A549 (cell line): ENCODE measurements at regions not wholly inside any gene's neighbourhood (a gene's known extent, or its start where the extent isn't known, plus 50 kb on each side); places are given as distances from the start of the nearest gene placed in this dataset.

Experiments used
- ATAC-seq, 2 experiments: fragments of 200-7000 bp in 1 of 2; fragments of >200 bp in 1 of 2; cut with Nextera tagmentation in 1 of 2; cut with Tn5 transposase in 1 of 2; 3 replicates each; pipeline versions ENCODE4 v1.8.0 to v1.9.1; 2018 to 2020; ENCODE audit warnings: mild to moderate bottlenecking in 1 of 2, moderate library complexity in 1 of 2
- CTCF ChIA-PET: fragments of 300-600 bp; sonication (Branson Sonifier 250); formaldehyde crosslinking; extraction: SDS; loops from one replicate; lab custom pipeline; 2021; ENCODE audit warnings: antibody characterized with exemption, inconsistent platforms; lab: Yijun Ruan, JAX
- POLR2A ChIA-PET: fragments of 350-600 bp; formaldehyde crosslinking; extraction: SDS; loops from one replicate; lab custom pipeline; 2021; ENCODE audit warnings: antibody characterized with exemption, inconsistent platforms; lab: Yijun Ruan, JAX
- DNase-seq, 2 experiments: peaks; one replicate each; pipeline versions ENCODE4 v3.0.0 to v3.0.0-alpha.2; 2011 to 2016; ENCODE audit warnings: low read depth in 1 of 2, low spot score in 1 of 2
- FAIRE-seq: peaks from 2 replicates; lab custom pipeline; 2011; peaks lifted over from hg19 to GRCh38; lab: Jason Lieb, UNC
- H3K27ac ChIP-seq, 2 experiments: fragments of >200 bp; sonication (Bioruptor Twin); formaldehyde crosslinking; 3 replicates each; pipeline ENCODE4 v1.5.1; 2016 to 2017
- H3K4me1 ChIP-seq: fragments of >200 bp; sonication (Bioruptor Twin); formaldehyde crosslinking; 3 replicates; pipeline ENCODE4 v1.6.1; 2016
- H3K4me2 ChIP-seq: fragments of >200 bp; sonication (Bioruptor Twin); formaldehyde crosslinking; 3 replicates; pipeline ENCODE4 v1.6.1; 2016
- H3K4me3 ChIP-seq: fragments of >200 bp; sonication (Bioruptor Twin); formaldehyde crosslinking; 3 replicates; pipeline ENCODE4 v1.5.1; 2016
- H3K9me3 ChIP-seq: fragments of >200 bp; sonication (Bioruptor Twin); formaldehyde crosslinking; 3 replicates; pipeline ENCODE4 v1.6.1; 2016
- BHLHE40 ChIP-seq: IDR thresholded peaks from 2 replicates; pipeline ENCODE4 v1.6.1; 2012; ENCODE audit warnings: low read depth, low read length, inconsistent platforms
- CHD2 ChIP-seq: fragments of 150-350 bp; IDR thresholded peaks from 2 replicates; pipeline ENCODE4 v1.6.1; 2014; ENCODE audit warnings: low read length; ENCODE audit not compliant: partially characterized antibody
- CHD4 ChIP-seq: fragments of 200-600 bp; sonication (generic); IDR thresholded peaks from 2 replicates; pipeline ENCODE4 v1.6.1; 2016; ENCODE audit warnings: antibody characterized with exemption, mild to moderate bottlenecking, borderline replicate concordance
- CTCF ChIP-seq: fragments of >200 bp; sonication (Bioruptor Twin); formaldehyde crosslinking; IDR thresholded peaks from 3 replicates; pipeline ENCODE4 v1.5.1; 2016
- EP300 ChIP-seq, 2 experiments: fragments of >200 bp; sonication (Bioruptor Twin); formaldehyde crosslinking; IDR thresholded peaks; 2 replicates in 1 of 2; 3 replicates in 1 of 2; pipeline ENCODE4 v1.6.1; 2016 to 2017
- FOXS1 ChIP-seq: fragments of 250-450 bp; sonication (Bioruptor Pico); IDR thresholded peaks from 2 replicates; pipeline ENCODE4 v1.5.0; 2020; ENCODE audit warnings: mild to moderate bottlenecking, moderate library complexity
- GATA3 ChIP-seq: IDR thresholded peaks from 2 replicates; pipeline ENCODE4 v1.6.1; 2012; ENCODE audit warnings: borderline replicate concordance
- HES2 ChIP-seq: fragments of >200 bp; sonication (Bioruptor Twin); formaldehyde crosslinking; IDR thresholded peaks from 2 replicates; pipeline ENCODE4 v1.6.1; 2016
- HEYL ChIP-seq: fragments of 250-450 bp; sonication (Bioruptor Pico); IDR thresholded peaks from 2 replicates; pipeline ENCODE4 v1.8.0; 2021; ENCODE audit warnings: mild to moderate bottlenecking, moderate library complexity
- KDM1A ChIP-seq: fragments of 200-600 bp; sonication (generic); IDR thresholded peaks from 2 replicates; pipeline ENCODE4 v1.6.1; 2016; ENCODE audit warnings: low read depth, mild to moderate bottlenecking
- NR3C1 ChIP-seq: fragments of >200 bp; sonication (Bioruptor Twin); formaldehyde crosslinking; IDR thresholded peaks from 3 replicates; pipeline ENCODE4 v1.6.1; 2017
- PBX3 ChIP-seq: IDR thresholded peaks from 2 replicates; pipeline ENCODE4 v1.6.1; 2012
- TP53 ChIP-seq: fragments of 250-450 bp; sonication (Bioruptor Pico); IDR thresholded peaks from 2 replicates; pipeline ENCODE4 v1.5.0; 2021; ENCODE audit warnings: mild to moderate bottlenecking, moderate library complexity
- WGBS: methylation state at CpG from one replicate; pipeline ENCODE4 v1.1.6; 2017; ENCODE audit errors: missing lambda C conversion rate; 5-methylcytosine and 5-hydroxymethylcytosine counted together
- TF ChIP-seq, protein P1 (sequence below): fragments of 200-600 bp; sonication (generic); IDR thresholded peaks from 2 replicates; pipeline ENCODE4 v1.6.1; 2016; ENCODE audit warnings: antibody characterized with exemption, mild to moderate bottlenecking, moderate library complexity
- TF ChIP-seq, protein P2 (sequence below): fragments of 250-450 bp; sonication (Bioruptor Pico); IDR thresholded peaks from 2 replicates; pipeline ENCODE4 v1.5.0; 2020; ENCODE audit warnings: low read depth, mild to moderate bottlenecking, moderate library complexity

GRCh38 chr11:70869054-70869453 lies 383.3 kb downstream of the SHANK2 start:
- Histone ChIP-seq H3K4me1 (no peaks in the 10 kb centered on the region), H3K27ac (no peak overlapping the region), H3K9me3 (no peaks in the 10 kb centered on the region), H3K4me3 (no peak overlapping the region), H3K4me2 (no peak overlapping the region)
- CTCF ChIA-PET = no interaction called here
- FAIRE-seq (no peak), ATAC-seq (no peak), DNase-seq (no peak)
- POLR2A ChIA-PET = no interaction called here
- TF ChIP-seq FOXS1 (CRISPR knock-in tag) (no peak), CHD4 (no peak), BHLHE40 (no peak), KDM1A (no peak), CHD2 (no peak), HES2 (no peak), EP300 (IDR thresholded peaks at IDR 0.05) (no peak), TP53 (CRISPR knock-in tag) (no peak), HEYL (no peak)
- TF ChIP-seq, protein P1, sequence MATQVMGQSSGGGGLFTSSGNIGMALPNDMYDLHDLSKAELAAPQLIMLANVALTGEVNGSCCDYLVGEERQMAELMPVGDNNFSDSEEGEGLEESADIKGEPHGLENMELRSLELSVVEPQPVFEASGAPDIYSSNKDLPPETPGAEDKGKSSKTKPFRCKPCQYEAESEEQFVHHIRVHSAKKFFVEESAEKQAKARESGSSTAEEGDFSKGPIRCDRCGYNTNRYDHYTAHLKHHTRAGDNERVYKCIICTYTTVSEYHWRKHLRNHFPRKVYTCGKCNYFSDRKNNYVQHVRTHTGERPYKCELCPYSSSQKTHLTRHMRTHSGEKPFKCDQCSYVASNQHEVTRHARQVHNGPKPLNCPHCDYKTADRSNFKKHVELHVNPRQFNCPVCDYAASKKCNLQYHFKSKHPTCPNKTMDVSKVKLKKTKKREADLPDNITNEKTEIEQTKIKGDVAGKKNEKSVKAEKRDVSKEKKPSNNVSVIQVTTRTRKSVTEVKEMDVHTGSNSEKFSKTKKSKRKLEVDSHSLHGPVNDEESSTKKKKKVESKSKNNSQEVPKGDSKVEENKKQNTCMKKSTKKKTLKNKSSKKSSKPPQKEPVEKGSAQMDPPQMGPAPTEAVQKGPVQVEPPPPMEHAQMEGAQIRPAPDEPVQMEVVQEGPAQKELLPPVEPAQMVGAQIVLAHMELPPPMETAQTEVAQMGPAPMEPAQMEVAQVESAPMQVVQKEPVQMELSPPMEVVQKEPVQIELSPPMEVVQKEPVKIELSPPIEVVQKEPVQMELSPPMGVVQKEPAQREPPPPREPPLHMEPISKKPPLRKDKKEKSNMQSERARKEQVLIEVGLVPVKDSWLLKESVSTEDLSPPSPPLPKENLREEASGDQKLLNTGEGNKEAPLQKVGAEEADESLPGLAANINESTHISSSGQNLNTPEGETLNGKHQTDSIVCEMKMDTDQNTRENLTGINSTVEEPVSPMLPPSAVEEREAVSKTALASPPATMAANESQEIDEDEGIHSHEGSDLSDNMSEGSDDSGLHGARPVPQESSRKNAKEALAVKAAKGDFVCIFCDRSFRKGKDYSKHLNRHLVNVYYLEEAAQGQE = no peak
- TF ChIP-seq, protein P2, sequence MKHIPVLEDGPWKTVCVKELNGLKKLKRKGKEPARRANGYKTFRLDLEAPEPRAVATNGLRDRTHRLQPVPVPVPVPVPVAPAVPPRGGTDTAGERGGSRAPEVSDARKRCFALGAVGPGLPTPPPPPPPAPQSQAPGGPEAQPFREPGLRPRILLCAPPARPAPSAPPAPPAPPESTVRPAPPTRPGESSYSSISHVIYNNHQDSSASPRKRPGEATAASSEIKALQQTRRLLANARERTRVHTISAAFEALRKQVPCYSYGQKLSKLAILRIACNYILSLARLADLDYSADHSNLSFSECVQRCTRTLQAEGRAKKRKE (CRISPR knock-in tag) = no peak
- TF ChIP-seq, all 56 proteins: peak for 0
- 94% methylated on average over 10 of the region's 10 CpGs for WGBS

- Histone ChIP-seq H3K4me3 (no peak overlapping the region), H3K4me1 (no peaks in the 10 kb centered on the region), H3K4me2 (no peak overlapping the region), H3K9me3 (no peaks in the 10 kb centered on the region), H3K27ac (no peak overlapping the region)
- TF ChIP-seq PBX3 (no peak), TP53 (CRISPR knock-in tag) (no peak), CTCF (no peak), GATA3 (no peak), NR3C1 (no peak)
- TF ChIP-seq, protein P2 (CRISPR knock-in tag) = no peak
- 80% methylated on average over 12 of the region's 12 CpGs for WGBS
- DNase-seq = no peak
- ATAC-seq = no peak
- CTCF ChIA-PET = no interaction called here
- POLR2A ChIA-PET = no interaction called here
- no peak for FAIRE-seq
Observed at GRCh38 chr11:70871881-70872280, 380.5 kb downstream of the SHANK2 start.
